A549 (cell line): ENCODE measurements at regions not wholly inside any gene's neighbourhood (a gene's known extent, or its start where the extent isn't known, plus 50 kb on each side); places are given as distances from the start of the nearest gene placed in this dataset.

Source experiments
- ATAC-seq, 2 experiments: fragments of 200-7000 bp in 1 of 2; fragments of >200 bp in 1 of 2; cut with Nextera tagmentation in 1 of 2; cut with Tn5 transposase in 1 of 2; 3 replicates each; pipeline versions ENCODE4 v1.8.0 to v1.9.1; 2018 to 2020; ENCODE audit warnings: mild to moderate bottlenecking in 1 of 2, moderate library complexity in 1 of 2
- CTCF ChIA-PET: fragments of 300-600 bp; sonication (Branson Sonifier 250); formaldehyde crosslinking; extraction: SDS; loops from one replicate; lab custom pipeline; 2021; ENCODE audit warnings: antibody characterized with exemption, inconsistent platforms; lab: Yijun Ruan, JAX
- POLR2A ChIA-PET: fragments of 350-600 bp; formaldehyde crosslinking; extraction: SDS; loops from one replicate; lab custom pipeline; 2021; ENCODE audit warnings: antibody characterized with exemption, inconsistent platforms; lab: Yijun Ruan, JAX
- DNase-seq, 2 experiments: peaks; one replicate each; pipeline versions ENCODE4 v3.0.0 to v3.0.0-alpha.2; 2011 to 2016; ENCODE audit warnings: low read depth in 1 of 2, low spot score in 1 of 2
- FAIRE-seq: peaks from 2 replicates; lab custom pipeline; 2011; peaks lifted over from hg19 to GRCh38; lab: Jason Lieb, UNC
- H3K27ac ChIP-seq, 2 experiments: fragments of >200 bp; sonication (Bioruptor Twin); formaldehyde crosslinking; 3 replicates each; pipeline ENCODE4 v1.5.1; 2016 to 2017
- H3K4me1 ChIP-seq: fragments of >200 bp; sonication (Bioruptor Twin); formaldehyde crosslinking; 3 replicates; pipeline ENCODE4 v1.6.1; 2016
- H3K4me2 ChIP-seq: fragments of >200 bp; sonication (Bioruptor Twin); formaldehyde crosslinking; 3 replicates; pipeline ENCODE4 v1.6.1; 2016
- H3K4me3 ChIP-seq: fragments of >200 bp; sonication (Bioruptor Twin); formaldehyde crosslinking; 3 replicates; pipeline ENCODE4 v1.5.1; 2016
- H3K9me3 ChIP-seq: fragments of >200 bp; sonication (Bioruptor Twin); formaldehyde crosslinking; 3 replicates; pipeline ENCODE4 v1.6.1; 2016
- BHLHE40 ChIP-seq: IDR thresholded peaks from 2 replicates; pipeline ENCODE4 v1.6.1; 2012; ENCODE audit warnings: low read depth, low read length, inconsistent platforms
- CEBPB ChIP-seq, 2 experiments: fragments of >200 bp in 1 of 2; sonication (Bioruptor Twin) in 1 of 2; formaldehyde crosslinking in 1 of 2; IDR thresholded peaks; 2 replicates each; pipeline ENCODE4 v1.6.1; 2012 to 2016
- CHD2 ChIP-seq: fragments of 150-350 bp; IDR thresholded peaks from 2 replicates; pipeline ENCODE4 v1.6.1; 2014; ENCODE audit warnings: low read length; ENCODE audit not compliant: partially characterized antibody
- EHF ChIP-seq: fragments of 250-450 bp; sonication (Bioruptor Pico); IDR thresholded peaks from 2 replicates; pipeline ENCODE4 v1.5.0; 2020; ENCODE audit warnings: mild to moderate bottlenecking
- EHMT2 ChIP-seq: fragments of 200-600 bp; sonication (generic); IDR thresholded peaks from 2 replicates; pipeline ENCODE4 v1.6.1; 2016; ENCODE audit warnings: antibody characterized with exemption, low read depth, mild to moderate bottlenecking, moderate library complexity
- EP300 ChIP-seq, 2 experiments: fragments of >200 bp; sonication (Bioruptor Twin); formaldehyde crosslinking; IDR thresholded peaks; 2 replicates in 1 of 2; 3 replicates in 1 of 2; pipeline ENCODE4 v1.6.1; 2016 to 2017
- ESRRA ChIP-seq: fragments of 150-350 bp; IDR thresholded peaks from 2 replicates; pipeline ENCODE4 v1.6.1; 2014; ENCODE audit warnings: mild to moderate bottlenecking, low read length, borderline replicate concordance
- FOSB ChIP-seq: fragments of 250-450 bp; sonication (Bioruptor Pico); IDR thresholded peaks from 2 replicates; pipeline ENCODE4 v1.5.0; 2020; ENCODE audit warnings: mild to moderate bottlenecking, moderate library complexity
- GATA3 ChIP-seq: IDR thresholded peaks from 2 replicates; pipeline ENCODE4 v1.6.1; 2012; ENCODE audit warnings: borderline replicate concordance
- HEYL ChIP-seq: fragments of 250-450 bp; sonication (Bioruptor Pico); IDR thresholded peaks from 2 replicates; pipeline ENCODE4 v1.8.0; 2021; ENCODE audit warnings: mild to moderate bottlenecking, moderate library complexity
- KDM1A ChIP-seq: fragments of 200-600 bp; sonication (generic); IDR thresholded peaks from 2 replicates; pipeline ENCODE4 v1.6.1; 2016; ENCODE audit warnings: low read depth, mild to moderate bottlenecking
- KDM5A ChIP-seq: fragments of 200-600 bp; sonication (generic); IDR thresholded peaks from 2 replicates; pipeline ENCODE4 v1.6.1; 2016; ENCODE audit warnings: antibody characterized with exemption, mild to moderate bottlenecking
- NFE2L2 ChIP-seq: fragments of 150-350 bp; conservative IDR thresholded peaks from 2 replicates; pipeline ENCODE4 v1.6.1; 2014; ENCODE audit warnings: low read length
- NPAS2 ChIP-seq: fragments of 250-450 bp; sonication (Bioruptor Pico); IDR thresholded peaks from 2 replicates; pipeline ENCODE4 v1.8.0; 2022; ENCODE audit warnings: mild to moderate bottlenecking, moderate library complexity, borderline replicate concordance
- NR3C1 ChIP-seq: fragments of >200 bp; sonication (Bioruptor Twin); formaldehyde crosslinking; IDR thresholded peaks from 3 replicates; pipeline ENCODE4 v1.6.1; 2017
- PHF8 ChIP-seq: fragments of 200-600 bp; sonication (generic); IDR thresholded peaks from 2 replicates; pipeline ENCODE4 v1.6.1; 2016; ENCODE audit warnings: low read depth, mild to moderate bottlenecking, antibody characterized with exemption, moderate library complexity, borderline replicate concordance
- POLR2A ChIP-seq: IDR thresholded peaks from 2 replicates; pipeline ENCODE4 v1.6.1; 2012; ENCODE audit warnings: mild to moderate bottlenecking, low read length
- POLR2AphosphoS2 ChIP-seq: conservative IDR thresholded peaks from 2 replicates; pipeline ENCODE4 v1.6.1; 2012; ENCODE audit warnings: low read length, improper control_type of control experiment, inconsistent platforms
- RFX5 ChIP-seq: fragments of 450-650 bp; IDR thresholded peaks from 2 replicates; pipeline ENCODE4 v1.7.1; 2014; ENCODE audit warnings: antibody characterized with exemption, mild to moderate bottlenecking, moderate library complexity
- SMC3 ChIP-seq: fragments of >200 bp; sonication (Bioruptor Twin); formaldehyde crosslinking; IDR thresholded peaks from 3 replicates; pipeline ENCODE4 v1.6.1; 2018; ENCODE audit warnings: inconsistent platforms
- TFCP2L1 ChIP-seq: fragments of 250-450 bp; sonication (Bioruptor Pico); IDR thresholded peaks from 2 replicates; pipeline ENCODE4 v1.5.0; 2021; ENCODE audit warnings: mild to moderate bottlenecking
- ZNF302 ChIP-seq: fragments of 250-450 bp; sonication (Bioruptor Pico); IDR thresholded peaks from 2 replicates; pipeline ENCODE4 v1.9.0; 2021; ENCODE audit warnings: inconsistent platforms, mild to moderate bottlenecking, moderate library complexity
- WGBS: methylation state at CpG from one replicate; pipeline ENCODE4 v1.1.6; 2017; ENCODE audit errors: missing lambda C conversion rate; 5-methylcytosine and 5-hydroxymethylcytosine counted together
- TF ChIP-seq, protein P1 (sequence below): fragments of 250-450 bp; sonication (Bioruptor Pico); IDR thresholded peaks from 2 replicates; pipeline ENCODE4 v1.5.0; 2021; ENCODE audit warnings: mild to moderate bottlenecking, moderate library complexity, borderline replicate concordance
- TF ChIP-seq, protein P2 (sequence below): IDR thresholded peaks from 2 replicates; pipeline ENCODE4 v1.6.1; 2012
- TF ChIP-seq, protein P3 (sequence below): IDR thresholded peaks from 2 replicates; pipeline ENCODE4 v1.6.1; 2012
- TF ChIP-seq, protein P4 (sequence below): fragments of 250-450 bp; sonication (Bioruptor Pico); IDR thresholded peaks from 2 replicates; pipeline ENCODE4 v1.5.0; 2020; ENCODE audit warnings: low read depth, mild to moderate bottlenecking, moderate library complexity
- TF ChIP-seq, protein P5 (sequence below): fragments of >200 bp; sonication (Bioruptor Twin); formaldehyde crosslinking; IDR thresholded peaks from 3 replicates; pipeline ENCODE4 v1.5.1; 2016
- TF ChIP-seq, protein P6 (sequence below): fragments of >200 bp; sonication (Bioruptor Twin); formaldehyde crosslinking; IDR thresholded peaks from 3 replicates; pipeline ENCODE4 v1.6.1; 2016
- TF ChIP-seq, protein P7 (sequence below): fragments of >200 bp; sonication (Bioruptor Twin); formaldehyde crosslinking; IDR thresholded peaks from 2 replicates; pipeline ENCODE4 v1.6.1; 2016
- TF ChIP-seq, protein P8 (sequence below): fragments of 450-650 bp; IDR thresholded peaks from 2 replicates; pipeline ENCODE4 v1.6.1; 2014; ENCODE audit warnings: antibody characterized with exemption

DNA sequence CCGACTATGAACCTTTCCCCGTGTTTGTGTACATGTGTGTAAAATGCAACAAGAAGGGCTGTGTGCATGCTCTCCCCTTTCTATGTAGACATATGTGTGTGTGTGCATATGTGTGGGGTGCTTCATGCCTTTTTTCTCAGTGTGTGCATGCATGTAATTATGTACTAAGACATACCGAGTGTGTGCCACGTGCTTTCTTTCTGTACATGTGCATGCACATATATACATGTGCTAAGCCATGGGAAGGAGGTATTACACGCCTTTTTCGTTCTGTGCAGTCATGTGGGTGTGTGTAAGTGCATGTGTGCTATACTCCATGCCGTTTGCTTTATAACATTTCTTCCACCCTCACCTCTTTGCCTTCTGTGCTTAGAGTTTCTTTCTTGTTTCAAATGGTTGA is 544.3 kb downstream of the TNS3 start:
- TF ChIP-seq CEBPB (IDR thresholded peaks at IDR 0.05) (no peak), FOSB (CRISPR knock-in tag) (no peak), ESRRA (no peak), NFE2L2 (no peak), CHD2 (no peak), PHF8 (no peak), EHF (CRISPR knock-in tag) (no peak), POLR2AphosphoS2 (no peak), EP300 (IDR thresholded peaks at IDR 0.05) (no peak), NR3C1 (no peak)
- TF ChIP-seq, protein P1, sequence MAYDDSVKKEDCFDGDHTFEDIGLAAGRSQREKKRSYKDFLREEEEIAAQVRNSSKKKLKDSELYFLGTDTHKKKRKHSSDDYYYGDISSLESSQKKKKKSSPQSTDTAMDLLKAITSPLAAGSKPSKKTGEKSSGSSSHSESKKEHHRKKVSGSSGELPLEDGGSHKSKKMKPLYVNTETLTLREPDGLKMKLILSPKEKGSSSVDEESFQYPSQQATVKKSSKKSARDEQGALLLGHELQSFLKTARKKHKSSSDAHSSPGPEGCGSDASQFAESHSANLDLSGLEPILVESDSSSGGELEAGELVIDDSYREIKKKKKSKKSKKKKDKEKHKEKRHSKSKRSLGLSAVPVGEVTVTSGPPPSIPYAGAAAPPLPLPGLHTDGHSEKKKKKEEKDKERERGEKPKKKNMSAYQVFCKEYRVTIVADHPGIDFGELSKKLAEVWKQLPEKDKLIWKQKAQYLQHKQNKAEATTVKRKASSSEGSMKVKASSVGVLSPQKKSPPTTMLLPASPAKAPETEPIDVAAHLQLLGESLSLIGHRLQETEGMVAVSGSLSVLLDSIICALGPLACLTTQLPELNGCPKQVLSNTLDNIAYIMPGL (CRISPR knock-in tag), result no peak
- TF ChIP-seq, protein P2, sequence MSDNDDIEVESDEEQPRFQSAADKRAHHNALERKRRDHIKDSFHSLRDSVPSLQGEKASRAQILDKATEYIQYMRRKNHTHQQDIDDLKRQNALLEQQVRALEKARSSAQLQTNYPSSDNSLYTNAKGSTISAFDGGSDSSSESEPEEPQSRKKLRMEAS, result no peak
- TF ChIP-seq, protein P3, sequence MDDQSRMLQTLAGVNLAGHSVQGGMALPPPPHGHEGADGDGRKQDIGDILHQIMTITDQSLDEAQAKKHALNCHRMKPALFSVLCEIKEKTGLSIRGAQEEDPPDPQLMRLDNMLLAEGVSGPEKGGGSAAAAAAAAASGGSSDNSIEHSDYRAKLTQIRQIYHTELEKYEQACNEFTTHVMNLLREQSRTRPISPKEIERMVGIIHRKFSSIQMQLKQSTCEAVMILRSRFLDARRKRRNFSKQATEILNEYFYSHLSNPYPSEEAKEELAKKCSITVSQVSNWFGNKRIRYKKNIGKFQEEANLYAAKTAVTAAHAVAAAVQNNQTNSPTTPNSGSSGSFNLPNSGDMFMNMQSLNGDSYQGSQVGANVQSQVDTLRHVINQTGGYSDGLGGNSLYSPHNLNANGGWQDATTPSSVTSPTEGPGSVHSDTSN, result no peak
- TF ChIP-seq, protein P4, sequence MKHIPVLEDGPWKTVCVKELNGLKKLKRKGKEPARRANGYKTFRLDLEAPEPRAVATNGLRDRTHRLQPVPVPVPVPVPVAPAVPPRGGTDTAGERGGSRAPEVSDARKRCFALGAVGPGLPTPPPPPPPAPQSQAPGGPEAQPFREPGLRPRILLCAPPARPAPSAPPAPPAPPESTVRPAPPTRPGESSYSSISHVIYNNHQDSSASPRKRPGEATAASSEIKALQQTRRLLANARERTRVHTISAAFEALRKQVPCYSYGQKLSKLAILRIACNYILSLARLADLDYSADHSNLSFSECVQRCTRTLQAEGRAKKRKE (CRISPR knock-in tag), result no peak
- TF ChIP-seq, protein P5, sequence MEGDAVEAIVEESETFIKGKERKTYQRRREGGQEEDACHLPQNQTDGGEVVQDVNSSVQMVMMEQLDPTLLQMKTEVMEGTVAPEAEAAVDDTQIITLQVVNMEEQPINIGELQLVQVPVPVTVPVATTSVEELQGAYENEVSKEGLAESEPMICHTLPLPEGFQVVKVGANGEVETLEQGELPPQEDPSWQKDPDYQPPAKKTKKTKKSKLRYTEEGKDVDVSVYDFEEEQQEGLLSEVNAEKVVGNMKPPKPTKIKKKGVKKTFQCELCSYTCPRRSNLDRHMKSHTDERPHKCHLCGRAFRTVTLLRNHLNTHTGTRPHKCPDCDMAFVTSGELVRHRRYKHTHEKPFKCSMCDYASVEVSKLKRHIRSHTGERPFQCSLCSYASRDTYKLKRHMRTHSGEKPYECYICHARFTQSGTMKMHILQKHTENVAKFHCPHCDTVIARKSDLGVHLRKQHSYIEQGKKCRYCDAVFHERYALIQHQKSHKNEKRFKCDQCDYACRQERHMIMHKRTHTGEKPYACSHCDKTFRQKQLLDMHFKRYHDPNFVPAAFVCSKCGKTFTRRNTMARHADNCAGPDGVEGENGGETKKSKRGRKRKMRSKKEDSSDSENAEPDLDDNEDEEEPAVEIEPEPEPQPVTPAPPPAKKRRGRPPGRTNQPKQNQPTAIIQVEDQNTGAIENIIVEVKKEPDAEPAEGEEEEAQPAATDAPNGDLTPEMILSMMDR, result no peak
- TF ChIP-seq, protein P6, sequence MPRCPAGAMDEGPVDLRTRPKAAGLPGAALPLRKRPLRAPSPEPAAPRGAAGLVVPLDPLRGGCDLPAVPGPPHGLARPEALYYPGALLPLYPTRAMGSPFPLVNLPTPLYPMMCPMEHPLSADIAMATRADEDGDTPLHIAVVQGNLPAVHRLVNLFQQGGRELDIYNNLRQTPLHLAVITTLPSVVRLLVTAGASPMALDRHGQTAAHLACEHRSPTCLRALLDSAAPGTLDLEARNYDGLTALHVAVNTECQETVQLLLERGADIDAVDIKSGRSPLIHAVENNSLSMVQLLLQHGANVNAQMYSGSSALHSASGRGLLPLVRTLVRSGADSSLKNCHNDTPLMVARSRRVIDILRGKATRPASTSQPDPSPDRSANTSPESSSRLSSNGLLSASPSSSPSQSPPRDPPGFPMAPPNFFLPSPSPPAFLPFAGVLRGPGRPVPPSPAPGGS, result no peak
- TF ChIP-seq, all 56 proteins: peak for 0
- ChIA-PET POLR2A (no interaction called here), CTCF (no interaction called here)
- DNase-seq, result no peak
- Histone ChIP-seq H3K4me2 (no peak overlapping the region), H3K9me3 (no peaks in the 10 kb centered on the region), H3K4me1 (no peaks in the 10 kb centered on the region), H3K4me3 (no peak overlapping the region), H3K27ac (no peak overlapping the region)
- WGBS, result 12% methylated on average over 7 of the region's 7 CpGs
- no peak; a peak in 1 of 6 replicates for ATAC-seq
- no peak for FAIRE-seq

DNA sequence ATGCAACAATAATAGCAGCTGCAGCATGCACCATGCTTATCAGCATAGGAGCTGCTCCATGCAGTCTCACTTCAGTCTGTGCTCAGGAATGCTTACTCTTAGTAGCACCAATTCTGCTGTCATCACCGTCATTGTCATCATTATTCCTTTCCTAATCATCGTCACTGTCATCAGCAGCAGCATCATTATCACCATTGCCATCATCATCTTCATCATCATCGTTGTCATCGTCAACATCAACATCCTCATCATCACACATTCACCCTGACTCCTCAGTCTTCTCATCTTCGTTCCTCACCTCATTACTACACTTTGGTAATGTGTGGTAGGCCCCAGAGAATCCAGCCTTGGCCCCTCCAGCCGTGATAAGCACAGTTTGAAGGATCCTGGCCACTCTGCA is 545.0 kb downstream of the TNS3 start:
- Histone ChIP-seq H3K9me3 (no peaks in the 10 kb centered on the region), H3K4me2 (no peak overlapping the region), H3K4me3 (no peak overlapping the region), H3K27ac (no peak overlapping the region), H3K4me1 (no peaks in the 10 kb centered on the region)
- FAIRE-seq, result no peak
- ChIA-PET POLR2A (no interaction called here), CTCF (no interaction called here)
- 39% methylated on average over 6 of the region's 6 CpGs for WGBS
- no peak for ATAC-seq
- no peak for TF ChIP-seq PHF8
- no peak for TF ChIP-seq GATA3
- TF ChIP-seq NPAS2 (CRISPR knock-in tag), result no peak
- no peak for TF ChIP-seq EHMT2
- no peak for TF ChIP-seq EP300 (IDR thresholded peaks at IDR 0.05)
- TF ChIP-seq KDM1A, result no peak
- no peak for TF ChIP-seq BHLHE40
- no peak for TF ChIP-seq KDM5A
- TF ChIP-seq ESRRA, result no peak
- TF ChIP-seq POLR2A, result no peak
- TF ChIP-seq RFX5, result no peak
- TF ChIP-seq TFCP2L1 (CRISPR knock-in tag), result no peak
- no peak for TF ChIP-seq NFE2L2
- TF ChIP-seq ZNF302 (CRISPR knock-in tag), result no peak
- TF ChIP-seq HEYL (CRISPR knock-in tag), result no peak
- TF ChIP-seq, protein P7, sequence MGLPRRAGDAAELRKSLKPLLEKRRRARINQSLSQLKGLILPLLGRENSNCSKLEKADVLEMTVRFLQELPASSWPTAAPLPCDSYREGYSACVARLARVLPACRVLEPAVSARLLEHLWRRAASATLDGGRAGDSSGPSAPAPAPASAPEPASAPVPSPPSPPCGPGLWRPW, result no peak
- TF ChIP-seq, protein P8, sequence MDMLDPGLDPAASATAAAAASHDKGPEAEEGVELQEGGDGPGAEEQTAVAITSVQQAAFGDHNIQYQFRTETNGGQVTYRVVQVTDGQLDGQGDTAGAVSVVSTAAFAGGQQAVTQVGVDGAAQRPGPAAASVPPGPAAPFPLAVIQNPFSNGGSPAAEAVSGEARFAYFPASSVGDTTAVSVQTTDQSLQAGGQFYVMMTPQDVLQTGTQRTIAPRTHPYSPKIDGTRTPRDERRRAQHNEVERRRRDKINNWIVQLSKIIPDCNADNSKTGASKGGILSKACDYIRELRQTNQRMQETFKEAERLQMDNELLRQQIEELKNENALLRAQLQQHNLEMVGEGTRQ, result no peak
- TF ChIP-seq SMC3, result no peak
- DNase-seq, result no peak
